Astrocyte (in vitro differentiated cells and primary cell): ENCODE measurements at regions not wholly inside any gene's neighbourhood (a gene's known extent, or its start where the extent isn't known, plus 50 kb on each side); places are given as distances from the start of the nearest gene placed in this dataset.
"Not testable (repeated sequence)": the region's sequence is repeated elsewhere in the genome, so short reads cannot be mapped to it uniquely, and the experiment has no call there.

Experiments used
- DNase-seq: peaks from one replicate; pipeline ENCODE4 v3.0.0-alpha.2; 2010; ENCODE audit warnings: low read depth
- FAIRE-seq: peaks from 2 replicates; lab custom pipeline; 2011; peaks lifted over from hg19 to GRCh38; lab: Jason Lieb, UNC
- H2AFZ ChIP-seq: 2 replicates; pipeline ENCODE4 v1.6.0; 2012; ENCODE audit warnings: low read depth, low read length, inconsistent platforms
- H3K27ac ChIP-seq: 2 replicates; pipeline ENCODE4 v1.5.1; 2011; ENCODE audit warnings: low read depth, low read length, inconsistent platforms
- H3K27me3 ChIP-seq: 2 replicates; pipeline ENCODE4 v1.6.0; 2011; ENCODE audit warnings: low read length, inconsistent platforms; ENCODE audit not compliant: insufficient read depth
- H3K36me3 ChIP-seq: 2 replicates; pipeline ENCODE4 v1.5.1; 2011; ENCODE audit warnings: low read length, inconsistent platforms; ENCODE audit not compliant: insufficient read depth
- H3K4me1 ChIP-seq: 2 replicates; pipeline ENCODE4 v1.5.1; 2011; ENCODE audit warnings: low read length, inconsistent platforms; ENCODE audit not compliant: insufficient read depth
- H3K4me2 ChIP-seq: 2 replicates; pipeline ENCODE4 v1.6.0; 2012; ENCODE audit warnings: low read length, inconsistent platforms
- H3K4me3 ChIP-seq: 2 replicates; pipeline ENCODE4 v1.5.1; 2011; ENCODE audit warnings: low read depth, mild to moderate bottlenecking, low read length, inconsistent platforms; ENCODE audit not compliant: insufficient read depth
- H3K79me2 ChIP-seq: 2 replicates; pipeline ENCODE4 v1.6.0; 2012; ENCODE audit warnings: mild to moderate bottlenecking, low read length, inconsistent platforms; ENCODE audit not compliant: insufficient read depth
- H3K9ac ChIP-seq: 2 replicates; pipeline ENCODE4 v1.6.0; 2012; ENCODE audit warnings: mild to moderate bottlenecking, low read length, inconsistent platforms
- H3K9me3 ChIP-seq: 2 replicates; pipeline ENCODE4 v1.5.1; 2012; ENCODE audit warnings: low read depth, mild to moderate bottlenecking, low read length, inconsistent platforms; ENCODE audit not compliant: insufficient read depth
- H4K20me1 ChIP-seq: 2 replicates; pipeline ENCODE4 v1.6.0; 2012; ENCODE audit warnings: low read length, inconsistent platforms; ENCODE audit not compliant: insufficient read depth
- H3K27ac Mint-ChIP-seq: one replicate; pipeline ENCODE4 v1.8.0; 2021; ENCODE audit warnings: mild to moderate bottlenecking, mixed read lengths; ENCODE audit not compliant: unreplicated experiment
- H3K27me3 Mint-ChIP-seq: one replicate; pipeline ENCODE4 v1.8.0; 2021; ENCODE audit warnings: low read depth, mixed read lengths; ENCODE audit not compliant: unreplicated experiment
- H3K36me3 Mint-ChIP-seq: one replicate; pipeline ENCODE4 v1.8.0; 2021; ENCODE audit warnings: low read depth, mixed read lengths; ENCODE audit not compliant: unreplicated experiment
- H3K4me1 Mint-ChIP-seq: one replicate; pipeline ENCODE4 v1.8.0; 2021; ENCODE audit warnings: low read depth, mixed read lengths; ENCODE audit not compliant: unreplicated experiment
- H3K4me3 Mint-ChIP-seq: one replicate; pipeline ENCODE4 v1.8.0; 2021; ENCODE audit warnings: mild to moderate bottlenecking, moderate library complexity, mixed read lengths; ENCODE audit not compliant: unreplicated experiment
- H3K9me3 Mint-ChIP-seq: one replicate; pipeline ENCODE4 v1.8.0; 2021; ENCODE audit warnings: mild to moderate bottlenecking, mixed read lengths; ENCODE audit not compliant: unreplicated experiment
- EZH2 ChIP-seq: IDR thresholded peaks from 2 replicates; pipeline ENCODE4 v1.6.1; 2012; ENCODE audit warnings: mild to moderate bottlenecking, low read length, inconsistent platforms; ENCODE audit not compliant: insufficient read depth

DNA sequence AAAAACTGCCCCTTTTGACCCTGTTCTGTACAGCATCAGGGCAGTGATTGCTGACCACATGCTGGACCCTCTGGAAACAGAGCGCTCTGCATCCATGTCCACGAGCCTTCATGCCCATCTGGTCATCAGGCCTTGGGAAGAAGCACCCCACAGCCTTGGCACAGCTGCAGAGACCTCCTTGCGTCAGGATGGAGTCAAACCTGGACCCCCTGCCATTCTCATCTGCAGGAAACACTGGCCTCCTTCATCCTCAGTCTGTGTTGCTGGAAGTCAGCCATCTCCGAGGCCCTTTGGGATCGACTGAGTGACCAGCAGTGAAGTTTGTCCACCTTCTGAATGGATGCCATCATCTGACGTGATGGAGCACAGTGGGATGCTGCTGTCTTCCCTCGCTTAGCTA lies 2138.3 kb upstream of the DEFB115 start:
- H3K4me3 ChIP-seq, result no peak overlapping the region
- no peaks in the 10 kb centered on the region for H4K20me1 ChIP-seq
- H3K36me3 Mint-ChIP-seq, result no peaks in the 10 kb centered on the region
- no peak overlapping the region for H3K4me3 Mint-ChIP-seq
- no peaks in the 10 kb centered on the region for H3K27me3 Mint-ChIP-seq
- FAIRE-seq (no peak), DNase-seq (no peak)
- H3K27ac Mint-ChIP-seq, result no peak overlapping the region
- no peak overlapping the region for H3K4me2 ChIP-seq
- H3K4me1 Mint-ChIP-seq, result no peaks in the 10 kb centered on the region
- peaks cover 15% of the 10 kb centered on the region for H3K9me3 ChIP-seq
- TF ChIP-seq EZH2, result no peak
- no peaks in the 10 kb centered on the region for H3K27me3 ChIP-seq
- H3K9me3 Mint-ChIP-seq, result peaks cover 10% of the 10 kb centered on the region
- no peak overlapping the region for H2AFZ ChIP-seq
- H3K27ac ChIP-seq, result no peak overlapping the region
- no peaks in the 10 kb centered on the region for H3K36me3 ChIP-seq
- no peak overlapping the region for H3K9ac ChIP-seq
- H3K4me1 ChIP-seq, result no peaks in the 10 kb centered on the region
- H3K79me2 ChIP-seq, result no peaks in the 10 kb centered on the region

DNA sequence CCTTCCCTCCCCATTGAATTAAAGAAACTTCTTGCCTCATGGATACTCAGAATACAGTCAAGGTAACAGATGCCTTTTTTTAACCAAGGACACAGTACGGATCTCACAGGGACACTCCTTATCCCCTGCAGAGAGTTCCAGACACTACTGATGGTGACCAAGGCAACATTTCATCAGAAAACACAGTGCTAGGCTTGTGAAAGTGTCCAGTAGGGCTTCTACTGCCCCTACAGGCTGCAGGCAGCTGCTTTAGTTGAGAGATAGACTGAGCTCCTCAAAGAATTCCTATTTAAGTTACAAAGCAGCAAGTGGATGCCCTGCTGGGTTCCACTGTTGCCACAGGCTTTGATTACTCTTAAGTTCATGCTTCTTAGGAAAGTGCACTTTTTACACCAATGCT lies 2137.8 kb upstream of the DEFB115 start:
- not testable (repeated sequence) for H3K4me1 ChIP-seq, H3K27me3 Mint-ChIP-seq, H3K27ac ChIP-seq, H3K36me3 Mint-ChIP-seq, H3K79me2 ChIP-seq, H2AFZ ChIP-seq, H4K20me1 ChIP-seq, H3K9me3 Mint-ChIP-seq, H3K4me2 ChIP-seq, H3K4me3 Mint-ChIP-seq, H3K9ac ChIP-seq, H3K4me3 ChIP-seq, DNase-seq, FAIRE-seq, H3K27me3 ChIP-seq, H3K36me3 ChIP-seq, H3K27ac Mint-ChIP-seq, H3K4me1 Mint-ChIP-seq
- H3K9me3 ChIP-seq, result peaks cover 18% of the 10 kb centered on the region

DNA sequence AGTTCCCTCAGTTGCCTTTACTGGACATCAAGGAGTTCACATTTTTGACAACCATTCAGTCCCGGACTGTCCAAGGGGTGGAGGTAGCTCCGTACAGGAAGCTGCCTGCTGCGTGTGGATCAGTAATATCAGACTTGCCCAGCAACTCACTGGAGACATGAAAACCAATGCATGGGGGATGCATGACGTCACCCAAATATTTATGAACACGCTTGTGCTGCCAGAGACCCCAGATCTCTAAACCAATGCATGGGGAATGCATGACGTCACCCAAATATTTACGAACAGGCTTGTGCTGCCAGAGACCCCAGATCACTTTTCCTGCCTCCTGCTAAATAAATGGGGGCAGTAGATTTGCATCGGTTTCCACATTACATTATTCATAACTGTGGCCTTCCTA lies 2137.4 kb upstream of the DEFB115 start:
- H2AFZ ChIP-seq, H3K4me3 ChIP-seq, DNase-seq, H3K4me3 Mint-ChIP-seq, FAIRE-seq, H4K20me1 ChIP-seq, H3K79me2 ChIP-seq, H3K27me3 Mint-ChIP-seq, H3K36me3 ChIP-seq, H3K9ac ChIP-seq, H3K27ac Mint-ChIP-seq, H3K9me3 Mint-ChIP-seq, H3K4me2 ChIP-seq, H3K4me1 ChIP-seq, H3K27me3 ChIP-seq, H3K36me3 Mint-ChIP-seq, H3K4me1 Mint-ChIP-seq, H3K27ac ChIP-seq: not testable (repeated sequence)
- peaks cover 18% of the 10 kb centered on the region for H3K9me3 ChIP-seq

DNA sequence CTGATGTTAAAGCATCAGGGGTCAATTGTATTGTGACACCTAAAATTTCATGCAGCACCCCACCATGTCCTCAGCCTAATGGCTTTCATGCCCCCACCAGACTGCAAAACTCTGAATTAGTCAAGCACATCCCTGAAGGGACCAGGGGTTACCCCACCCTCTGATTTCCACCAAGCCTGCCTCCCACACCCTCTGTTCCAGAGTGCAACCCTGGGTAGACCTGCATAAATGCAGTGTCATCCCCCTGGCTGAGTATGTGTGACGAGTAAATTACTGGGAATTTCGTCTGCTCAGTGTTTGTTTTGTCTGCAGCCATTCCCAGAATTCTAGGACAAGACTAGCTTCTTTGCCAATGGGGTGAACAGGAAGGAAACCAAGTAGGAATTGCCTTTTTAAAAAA lies 2136.9 kb upstream of the DEFB115 start:
- peaks cover 18% of the 10 kb centered on the region for H3K9me3 ChIP-seq
- H3K9me3 Mint-ChIP-seq, result not testable (repeated sequence)

DNA sequence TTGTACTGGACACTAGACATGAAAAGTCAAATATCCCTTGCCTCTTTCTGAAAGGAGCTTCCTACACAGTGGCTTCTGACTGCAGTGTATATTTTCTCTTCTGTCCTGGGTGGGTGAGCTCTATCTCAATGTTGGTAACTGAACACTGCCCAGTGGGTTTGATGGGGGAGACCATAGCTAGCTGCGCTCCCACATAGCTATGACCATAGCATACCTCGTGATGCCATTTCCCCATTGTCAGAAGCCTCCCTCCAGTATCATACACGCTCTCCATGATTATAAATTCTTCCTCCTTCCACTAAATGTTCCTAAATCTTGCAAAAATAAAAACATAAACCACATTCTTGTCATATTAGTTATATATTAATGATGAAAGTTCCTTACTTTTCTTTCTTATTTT lies 2134.7 kb upstream of the DEFB115 start:
- not testable (repeated sequence) for H3K36me3 Mint-ChIP-seq, H3K27ac ChIP-seq, DNase-seq, H3K4me2 ChIP-seq, H3K9ac ChIP-seq, H3K4me1 ChIP-seq, H3K27ac Mint-ChIP-seq, H3K36me3 ChIP-seq, FAIRE-seq, H3K4me3 Mint-ChIP-seq, H3K27me3 ChIP-seq, H3K4me1 Mint-ChIP-seq, H3K79me2 ChIP-seq, H4K20me1 ChIP-seq, H3K27me3 Mint-ChIP-seq, H3K9me3 Mint-ChIP-seq, H2AFZ ChIP-seq, H3K4me3 ChIP-seq
- H3K9me3 ChIP-seq, result peaks cover 18% of the 10 kb centered on the region

More for the DNA sequence above, 2136.9 kb upstream of the DEFB115 start:
- not testable (repeated sequence) for H3K36me3 ChIP-seq, H3K4me2 ChIP-seq, FAIRE-seq, DNase-seq, H4K20me1 ChIP-seq, H3K4me3 Mint-ChIP-seq, H3K27me3 Mint-ChIP-seq, H3K36me3 Mint-ChIP-seq, H3K4me1 Mint-ChIP-seq, H3K27ac ChIP-seq, H3K27ac Mint-ChIP-seq, H3K4me3 ChIP-seq, H3K9ac ChIP-seq, H3K4me1 ChIP-seq, H2AFZ ChIP-seq, H3K79me2 ChIP-seq, H3K27me3 ChIP-seq
